ENCODE measurements at regions not wholly inside any gene's neighbourhood (a gene's known extent, or its start where the extent isn't known, plus 50 kb on each side); places are given as distances from the start of the nearest gene placed in this dataset.

DNA sequence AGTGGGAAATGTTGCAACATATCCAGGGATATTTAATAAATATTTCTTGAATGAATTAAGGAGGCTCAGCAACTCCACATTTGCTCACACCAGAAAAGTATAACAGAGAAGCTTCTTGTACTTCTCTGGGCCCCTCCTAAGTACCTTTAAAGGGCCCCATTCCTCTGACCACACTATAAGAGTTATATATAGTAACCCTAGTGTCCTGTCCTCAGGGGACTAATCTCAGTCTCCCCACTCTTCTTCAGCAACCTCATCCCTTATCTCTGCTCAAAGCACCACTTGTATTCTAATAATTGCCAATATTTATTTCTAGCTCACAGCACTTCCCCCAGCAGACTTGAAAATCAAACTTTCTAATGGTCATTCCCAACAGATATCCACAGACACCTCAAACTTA is 237.1 kb downstream of the GXYLT1 start:
- no peaks in the 10 kb centered on the region for H3K4me1 ChIP-seq (ENCODE audit: control insufficient read depth, insufficient read depth, low read length)
- no peaks in the 10 kb centered on the region for H3K9me3 ChIP-seq (replicated peaks; ENCODE audit: low read length)
- H3K27me3 ChIP-seq (ENCODE audit: control insufficient read depth, insufficient read depth, low read length): no peaks in the 10 kb centered on the region
- H3K36me3 ChIP-seq (ENCODE audit: insufficient read depth, low read length): no peaks in the 10 kb centered on the region
- no peak overlapping the region for H3K9ac ChIP-seq (ENCODE audit: low read depth, low read length)
- no peak overlapping the region for H3K4me3 ChIP-seq (ENCODE audit: low read length)
- no peak overlapping the region for H3K4me2 ChIP-seq (ENCODE audit: low read length)

DNA sequence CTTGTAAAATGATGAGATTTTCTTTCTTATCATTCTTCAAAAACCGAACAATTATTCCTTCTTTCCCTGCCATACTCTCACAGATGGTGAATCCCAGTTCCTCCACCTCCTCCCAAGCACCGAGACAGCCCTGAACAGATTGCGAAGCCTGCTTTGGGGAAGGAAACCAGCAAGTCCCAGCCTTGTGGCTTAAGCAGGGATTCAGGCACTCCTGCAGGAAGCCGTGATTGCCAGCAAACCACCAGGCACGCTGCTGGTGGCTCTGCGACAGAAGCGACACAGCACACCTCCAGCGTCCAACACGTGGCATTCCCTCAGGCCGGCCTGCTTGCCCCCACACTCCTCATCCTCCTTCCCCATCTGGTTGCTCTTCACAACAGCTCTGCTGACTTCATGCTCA is 237.7 kb downstream of the GXYLT1 start:
- Histone ChIP-seq H3K4me3 (ENCODE audit: low read length) (no peak overlapping the region), H3K9me3 (replicated peaks; ENCODE audit: low read length) (no peaks in the 10 kb centered on the region), H3K36me3 (ENCODE audit: insufficient read depth, low read length) (no peaks in the 10 kb centered on the region), H3K9ac (ENCODE audit: low read depth, low read length) (no peak overlapping the region), H3K4me2 (ENCODE audit: low read length) (no peak overlapping the region), H3K27me3 (ENCODE audit: control insufficient read depth, insufficient read depth, low read length) (no peaks in the 10 kb centered on the region), H3K4me1 (ENCODE audit: control insufficient read depth, insufficient read depth, low read length) (no peaks in the 10 kb centered on the region)

DNA sequence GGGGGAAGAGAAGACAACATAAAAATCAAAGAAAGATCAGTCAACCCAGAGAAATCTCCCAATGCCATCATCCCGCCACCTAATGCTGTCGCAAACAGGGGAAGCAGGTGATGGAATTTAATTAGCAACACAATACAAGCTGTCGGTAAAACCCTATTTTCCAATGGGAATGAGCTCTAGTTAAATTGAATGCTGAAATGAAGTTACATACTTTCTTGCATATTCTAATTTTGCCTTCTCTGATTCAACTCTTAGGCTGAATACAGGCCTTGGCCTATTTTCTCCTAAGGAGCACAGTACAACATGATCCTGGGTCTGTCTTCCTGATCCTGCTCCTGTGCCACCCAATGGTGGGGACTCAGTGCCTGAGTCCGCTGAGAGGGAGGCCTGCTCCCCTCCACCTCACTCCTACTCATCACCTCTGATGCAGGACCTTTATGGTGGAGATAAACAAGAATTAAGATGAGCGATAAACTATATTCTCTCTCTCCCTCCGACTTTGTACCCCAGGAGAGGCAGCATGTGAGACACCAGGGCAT is 238.8 kb downstream of the GXYLT1 start:
- no peaks in the 10 kb centered on the region for H3K4me1 ChIP-seq (ENCODE audit: control insufficient read depth, insufficient read depth, low read length)
- no peak overlapping the region for H3K4me2 ChIP-seq (ENCODE audit: low read length)
- no peaks in the 10 kb centered on the region for H3K36me3 ChIP-seq (ENCODE audit: insufficient read depth, low read length)
- H3K4me3 ChIP-seq (ENCODE audit: low read length): no peak overlapping the region
- H3K9ac ChIP-seq (ENCODE audit: low read depth, low read length): no peak overlapping the region
- H3K27me3 ChIP-seq (ENCODE audit: control insufficient read depth, insufficient read depth, low read length): no peaks in the 10 kb centered on the region
- H3K9me3 ChIP-seq (replicated peaks; ENCODE audit: low read length): no peaks in the 10 kb centered on the region

DNA sequence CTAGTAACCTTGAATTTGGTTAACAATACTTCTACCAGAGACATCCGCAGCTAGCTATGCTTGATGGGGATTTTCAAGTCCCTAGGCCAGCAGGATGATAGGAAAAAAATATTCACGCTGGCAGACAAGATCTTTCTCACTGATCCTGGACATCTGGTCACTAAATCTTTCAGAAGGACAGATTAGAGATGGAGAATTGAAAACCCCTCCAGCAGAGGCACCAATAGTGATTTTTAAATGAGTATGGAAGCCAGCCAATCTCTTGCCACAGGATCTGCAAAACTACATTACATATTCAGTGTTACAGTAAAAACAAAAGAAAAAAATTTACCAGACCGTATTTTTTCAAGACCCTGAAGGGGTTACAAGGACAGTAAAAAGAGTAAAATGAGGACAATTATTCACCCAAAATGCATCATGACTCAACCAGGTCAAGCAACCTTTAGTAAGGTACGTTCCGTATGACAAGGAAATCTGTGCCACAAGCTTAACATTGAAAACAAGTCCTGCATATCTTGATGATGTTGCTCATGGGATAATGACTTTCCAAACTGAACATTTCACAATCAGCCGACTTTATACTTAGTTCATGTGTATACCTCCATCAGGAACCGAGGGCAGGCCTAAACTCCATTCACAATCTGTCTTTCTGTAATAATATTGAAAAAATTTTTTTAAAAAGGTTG is 239.5 kb downstream of the GXYLT1 start:
- Histone ChIP-seq H3K36me3 (ENCODE audit: insufficient read depth, low read length) (no peaks in the 10 kb centered on the region), H3K9ac (ENCODE audit: low read depth, low read length) (no peak overlapping the region), H3K4me1 (ENCODE audit: control insufficient read depth, insufficient read depth, low read length) (no peaks in the 10 kb centered on the region), H3K9me3 (replicated peaks; ENCODE audit: low read length) (no peaks in the 10 kb centered on the region), H3K4me2 (ENCODE audit: low read length) (no peak overlapping the region), H3K4me3 (ENCODE audit: low read length) (no peak overlapping the region), H3K27me3 (ENCODE audit: control insufficient read depth, insufficient read depth, low read length) (no peaks in the 10 kb centered on the region)

DNA sequence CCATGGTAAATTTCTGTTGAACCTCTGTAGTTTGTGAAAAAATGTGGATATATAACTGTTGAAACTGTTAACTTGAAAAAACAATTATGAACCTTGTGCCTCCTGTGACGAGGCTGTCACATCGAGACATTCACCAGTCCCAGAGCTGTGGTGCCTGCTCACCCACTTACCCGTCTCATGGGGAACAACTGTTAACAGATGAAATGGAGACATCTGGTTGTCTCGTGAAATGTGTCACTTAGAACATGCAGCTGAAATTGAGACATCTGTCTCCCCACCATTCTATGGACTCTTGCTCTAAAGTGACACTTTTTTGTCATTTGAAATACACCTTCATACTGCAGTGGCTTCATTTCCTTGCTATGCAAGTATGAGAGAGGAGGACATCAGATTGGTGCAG is 240.6 kb downstream of the GXYLT1 start:
- Histone ChIP-seq H3K4me1 (ENCODE audit: control insufficient read depth, insufficient read depth, low read length) (no peaks in the 10 kb centered on the region), H3K27me3 (ENCODE audit: control insufficient read depth, insufficient read depth, low read length) (no peaks in the 10 kb centered on the region)

DNA sequence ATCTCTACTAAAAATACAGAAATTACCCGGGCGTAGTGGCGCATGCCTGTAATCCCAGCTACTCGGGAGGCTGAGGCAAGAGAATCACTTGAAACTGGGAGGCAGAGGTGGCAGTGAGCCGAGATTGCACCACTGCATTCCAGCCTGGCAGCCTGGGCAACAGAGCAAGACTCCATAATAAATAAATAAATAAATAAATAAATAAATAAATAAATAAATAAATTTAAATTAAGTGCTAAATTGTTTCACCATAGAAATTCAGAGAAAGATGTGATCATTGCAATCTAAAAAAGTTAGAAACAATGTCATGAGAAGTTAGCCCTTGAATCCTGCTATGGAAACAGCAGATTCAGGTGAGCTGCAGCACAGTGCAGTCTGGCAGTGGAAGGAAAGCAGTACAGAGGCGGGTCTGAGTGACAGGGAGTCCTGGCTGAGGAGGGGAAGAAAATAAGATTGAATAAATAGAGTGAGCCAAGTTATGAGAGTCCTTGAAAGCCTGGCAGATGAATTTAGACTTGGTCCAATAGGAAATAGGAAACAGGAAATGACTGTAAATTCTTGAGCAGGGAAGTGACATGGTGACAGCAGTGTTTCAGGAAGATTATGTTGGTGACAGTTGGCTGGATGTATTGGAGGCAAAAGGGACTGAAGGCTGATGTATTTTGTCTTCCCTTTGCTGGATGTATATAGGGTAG is 241.5 kb downstream of the GXYLT1 start:
- no peak overlapping the region for H3K4me2 ChIP-seq (ENCODE audit: low read length)
- H3K9ac ChIP-seq (ENCODE audit: low read depth, low read length): no peak overlapping the region
- H3K4me1 ChIP-seq (ENCODE audit: control insufficient read depth, insufficient read depth, low read length): no peaks in the 10 kb centered on the region
- no peaks in the 10 kb centered on the region for H3K36me3 ChIP-seq (ENCODE audit: insufficient read depth, low read length)
- no peak overlapping the region for H3K4me3 ChIP-seq (ENCODE audit: low read length)
- no peaks in the 10 kb centered on the region for H3K27me3 ChIP-seq (ENCODE audit: control insufficient read depth, insufficient read depth, low read length)
- no peaks in the 10 kb centered on the region for H3K9me3 ChIP-seq (replicated peaks; ENCODE audit: low read length)

More for the DNA sequence above, 240.6 kb downstream of the GXYLT1 start:
- Histone ChIP-seq H3K4me3 (ENCODE audit: low read length) (no peak overlapping the region), H3K36me3 (ENCODE audit: insufficient read depth, low read length) (no peaks in the 10 kb centered on the region), H3K9me3 (replicated peaks; ENCODE audit: low read length) (no peaks in the 10 kb centered on the region), H3K4me2 (ENCODE audit: low read length) (no peak overlapping the region), H3K9ac (ENCODE audit: low read depth, low read length) (no peak overlapping the region)

DNA sequence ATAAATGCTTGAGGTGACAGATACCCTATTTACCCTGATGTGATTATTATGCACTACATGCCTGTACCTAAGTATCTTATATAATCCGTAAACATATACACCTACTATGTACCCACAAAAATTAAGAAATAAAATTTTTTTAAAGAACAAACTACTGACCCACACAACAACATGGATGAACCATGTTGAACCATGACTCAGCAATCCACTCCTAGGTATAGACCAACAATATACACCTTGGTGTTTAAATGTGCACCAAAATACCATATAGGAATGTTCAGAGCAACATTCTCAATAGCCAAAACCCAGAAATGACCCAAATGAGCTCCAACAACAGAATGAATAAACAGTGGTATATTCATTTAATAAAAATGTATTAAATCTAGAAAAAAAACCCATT is 245.1 kb downstream of the GXYLT1 start:
- no peaks in the 10 kb centered on the region for H3K36me3 ChIP-seq (ENCODE audit: insufficient read depth, low read length)
- no peak overlapping the region for H3K4me2 ChIP-seq (ENCODE audit: low read length)
- H3K4me1 ChIP-seq (ENCODE audit: control insufficient read depth, insufficient read depth, low read length): no peaks in the 10 kb centered on the region
- H3K27me3 ChIP-seq (ENCODE audit: control insufficient read depth, insufficient read depth, low read length): no peaks in the 10 kb centered on the region
- no peak overlapping the region for H3K9ac ChIP-seq (ENCODE audit: low read depth, low read length)
- no peak overlapping the region for H3K4me3 ChIP-seq (ENCODE audit: low read length)
- H3K9me3 ChIP-seq (replicated peaks; ENCODE audit: low read length): no peaks in the 10 kb centered on the region

DNA sequence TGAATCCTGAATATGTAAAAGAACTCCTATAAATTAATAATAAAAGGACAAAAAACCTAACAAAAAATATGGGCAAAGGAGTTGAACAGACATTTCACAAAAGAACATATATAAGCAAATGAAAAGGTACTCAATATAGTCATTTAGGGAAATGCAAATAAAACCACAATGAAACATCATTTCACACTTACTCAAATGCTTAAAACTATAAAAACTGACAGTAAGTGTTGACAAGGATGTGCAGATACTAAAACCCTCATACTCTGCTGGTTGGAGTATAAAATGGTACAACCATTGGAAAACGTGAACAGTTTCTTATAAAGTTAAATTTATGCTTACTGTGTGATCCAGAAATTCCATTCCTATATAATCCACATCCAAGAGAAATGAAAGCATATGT is 247.1 kb downstream of the GXYLT1 start:
- Histone ChIP-seq H3K4me1 (ENCODE audit: control insufficient read depth, insufficient read depth, low read length) (no peaks in the 10 kb centered on the region), H3K36me3 (ENCODE audit: insufficient read depth, low read length) (no peaks in the 10 kb centered on the region), H3K4me2 (ENCODE audit: low read length) (no peak overlapping the region), H3K9ac (ENCODE audit: low read depth, low read length) (no peak overlapping the region), H3K4me3 (ENCODE audit: low read length) (no peak overlapping the region), H3K9me3 (replicated peaks; ENCODE audit: low read length) (no peaks in the 10 kb centered on the region), H3K27me3 (ENCODE audit: control insufficient read depth, insufficient read depth, low read length) (no peaks in the 10 kb centered on the region)

DNA sequence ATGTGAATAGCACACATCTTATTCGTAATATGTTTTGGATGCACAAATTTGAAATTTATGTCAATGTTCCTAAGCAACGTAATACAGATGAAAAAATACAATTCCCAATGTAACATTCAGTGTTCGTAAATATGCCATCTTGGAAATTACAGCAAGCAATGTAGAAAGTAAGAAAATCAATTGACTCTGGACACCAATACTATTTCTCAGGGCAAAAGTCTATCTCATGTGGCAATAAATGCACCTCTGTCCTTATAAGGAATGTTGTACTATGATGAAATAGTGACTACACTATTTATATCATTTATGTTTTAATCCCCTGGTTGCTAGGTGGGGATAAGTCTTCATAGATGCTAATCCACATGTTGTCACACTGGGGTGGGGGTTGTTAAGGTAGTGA is 251.2 kb downstream of the GXYLT1 start:
- Histone ChIP-seq H3K9me3 (replicated peaks; ENCODE audit: low read length) (no peaks in the 10 kb centered on the region), H3K4me1 (ENCODE audit: control insufficient read depth, insufficient read depth, low read length) (no peaks in the 10 kb centered on the region), H3K4me3 (ENCODE audit: low read length) (no peak overlapping the region), H3K27me3 (ENCODE audit: control insufficient read depth, insufficient read depth, low read length) (no peaks in the 10 kb centered on the region), H3K36me3 (ENCODE audit: insufficient read depth, low read length) (no peaks in the 10 kb centered on the region), H3K4me2 (ENCODE audit: low read length) (no peak overlapping the region), H3K9ac (ENCODE audit: low read depth, low read length) (no peak overlapping the region)

DNA sequence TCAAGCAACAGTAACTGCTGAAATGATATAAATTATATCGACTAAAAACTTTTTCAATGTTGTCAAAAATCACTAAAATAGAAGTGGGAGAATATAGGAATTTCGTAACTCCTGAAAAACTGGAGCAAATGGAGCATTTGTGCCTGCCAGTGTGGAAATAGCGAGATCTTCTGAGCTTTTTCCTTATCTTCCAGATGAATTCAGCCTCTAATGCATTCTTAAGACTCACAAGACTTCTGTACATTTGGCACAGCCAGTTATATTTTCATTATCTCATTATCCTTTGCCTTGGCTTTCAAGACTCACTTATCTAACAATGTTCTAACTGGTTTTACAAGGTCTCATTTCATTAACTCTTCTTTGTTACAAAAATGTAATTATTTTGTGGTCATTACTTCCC is 252.4 kb downstream of the GXYLT1 start:
- Histone ChIP-seq H3K4me1 (ENCODE audit: control insufficient read depth, insufficient read depth, low read length) (no peaks in the 10 kb centered on the region), H3K4me3 (ENCODE audit: low read length) (no peak overlapping the region), H3K9ac (ENCODE audit: low read depth, low read length) (no peak overlapping the region), H3K36me3 (ENCODE audit: insufficient read depth, low read length) (no peaks in the 10 kb centered on the region), H3K27me3 (ENCODE audit: control insufficient read depth, insufficient read depth, low read length) (no peaks in the 10 kb centered on the region), H3K9me3 (replicated peaks; ENCODE audit: low read length) (no peaks in the 10 kb centered on the region), H3K4me2 (ENCODE audit: low read length) (no peak overlapping the region)

DNA sequence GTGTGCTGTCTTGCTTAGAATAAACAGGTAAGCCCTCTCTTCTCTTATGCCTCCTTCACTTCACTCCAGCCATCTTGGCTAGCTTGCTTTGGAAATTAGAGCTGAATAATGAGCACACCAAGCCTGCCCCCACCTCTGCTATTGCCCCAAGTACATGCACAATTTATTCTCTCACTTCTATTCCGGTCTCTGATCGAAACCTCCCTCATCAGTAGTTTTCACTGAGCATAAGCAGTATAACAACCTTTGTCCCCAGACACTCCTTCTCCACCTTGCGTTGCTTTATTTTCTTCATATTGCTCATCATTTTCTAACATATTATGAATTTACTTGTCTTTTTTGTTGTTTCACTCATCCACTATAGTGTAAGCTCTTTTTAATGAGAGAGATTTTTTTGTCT is 253.4 kb downstream of the GXYLT1 start:
- Histone ChIP-seq H3K9me3 (replicated peaks; ENCODE audit: low read length) (no peaks in the 10 kb centered on the region), H3K4me1 (ENCODE audit: control insufficient read depth, insufficient read depth, low read length) (no peaks in the 10 kb centered on the region), H3K9ac (ENCODE audit: low read depth, low read length) (no peak overlapping the region), H3K4me3 (ENCODE audit: low read length) (no peak overlapping the region), H3K4me2 (ENCODE audit: low read length) (no peak overlapping the region), H3K36me3 (ENCODE audit: insufficient read depth, low read length) (no peaks in the 10 kb centered on the region), H3K27me3 (ENCODE audit: control insufficient read depth, insufficient read depth, low read length) (peaks cover 3% of the 10 kb centered on the region)

DNA sequence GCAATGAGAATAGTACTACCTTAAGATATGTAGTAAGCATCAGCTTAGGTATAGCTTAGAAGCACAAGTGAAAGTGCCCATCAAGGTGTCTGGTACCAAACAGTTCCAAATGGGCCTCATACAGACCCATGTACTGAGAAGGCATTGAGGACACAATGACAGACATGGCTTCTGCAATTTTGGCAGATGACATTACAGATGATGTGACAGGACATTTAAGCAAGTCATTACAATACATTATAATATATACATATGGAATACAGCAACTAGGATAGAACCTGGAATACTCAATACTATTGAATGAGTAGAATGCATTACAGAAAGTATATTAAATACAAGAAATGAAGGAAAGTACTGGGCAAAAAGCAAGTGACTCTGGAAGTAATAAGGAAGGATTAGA is 256.4 kb downstream of the GXYLT1 start:
- H3K4me3 ChIP-seq (ENCODE audit: low read length): no peak overlapping the region
- no peaks in the 10 kb centered on the region for H3K36me3 ChIP-seq (ENCODE audit: insufficient read depth, low read length)
- H3K27me3 ChIP-seq (ENCODE audit: control insufficient read depth, insufficient read depth, low read length): peaks cover 3% of the 10 kb centered on the region
- H3K4me1 ChIP-seq (ENCODE audit: control insufficient read depth, insufficient read depth, low read length): no peaks in the 10 kb centered on the region
- no peak overlapping the region for H3K4me2 ChIP-seq (ENCODE audit: low read length)
- H3K9ac ChIP-seq (ENCODE audit: low read depth, low read length): no peak overlapping the region
- no peaks in the 10 kb centered on the region for H3K9me3 ChIP-seq (replicated peaks; ENCODE audit: low read length)

All from skeletal muscle satellite cell (primary cell).